GM18868 (cell line): ENCODE measurements at regions not wholly inside any gene's neighbourhood (a gene's known extent, or its start where the extent isn't known, plus 50 kb on each side); places are given as distances from the start of the nearest gene placed in this dataset.

Experiments used
- ATAC-seq: cut with Tn5 transposase; IDR thresholded peaks from one replicate; pipeline ENCODE4 v1.9.1; 2021; ENCODE audit warnings: mild to moderate bottlenecking, moderate library complexity; ENCODE audit not compliant: unreplicated experiment

DNA sequence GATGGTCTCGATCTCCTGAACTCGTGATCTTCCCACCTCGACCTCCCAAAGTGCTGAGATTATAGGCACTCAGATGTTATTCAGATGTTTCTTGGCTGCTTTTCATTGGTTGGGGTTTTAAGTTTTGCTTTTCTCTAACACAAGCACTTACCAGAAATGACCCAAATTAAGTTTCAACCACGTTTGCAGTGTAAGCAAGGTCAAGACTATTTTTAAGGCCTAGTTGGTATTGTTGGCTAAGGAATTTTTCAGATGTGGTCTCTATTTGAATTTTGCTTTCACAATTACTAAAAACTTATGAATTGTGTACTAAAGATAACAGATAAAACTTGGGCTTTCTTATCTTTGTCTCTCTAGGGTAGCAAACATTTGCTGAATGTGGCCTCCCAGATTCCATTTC lies 1756.9 kb upstream of the TENM3 start:
- peak; percentile 52 for ATAC-seq

DNA sequence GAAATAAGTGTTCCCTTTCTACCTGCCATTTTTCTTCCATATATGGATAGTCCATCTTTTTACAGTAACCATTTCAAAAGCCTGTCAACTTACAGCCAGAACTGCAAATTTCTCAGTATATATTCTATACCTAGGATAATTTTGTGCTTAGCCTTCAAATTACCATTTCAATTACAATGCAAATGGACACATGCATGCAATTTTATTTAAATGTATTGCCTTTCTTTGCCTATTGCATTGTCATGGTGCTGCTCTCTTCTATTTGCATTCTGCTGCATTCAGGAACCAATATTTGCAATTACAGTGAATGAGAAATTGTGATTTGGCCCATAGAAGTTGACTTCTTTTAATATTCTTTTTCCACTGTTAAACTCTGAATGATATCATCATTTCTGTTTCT lies 1753.4 kb upstream of the TENM3 start:
- no peak for ATAC-seq

DNA sequence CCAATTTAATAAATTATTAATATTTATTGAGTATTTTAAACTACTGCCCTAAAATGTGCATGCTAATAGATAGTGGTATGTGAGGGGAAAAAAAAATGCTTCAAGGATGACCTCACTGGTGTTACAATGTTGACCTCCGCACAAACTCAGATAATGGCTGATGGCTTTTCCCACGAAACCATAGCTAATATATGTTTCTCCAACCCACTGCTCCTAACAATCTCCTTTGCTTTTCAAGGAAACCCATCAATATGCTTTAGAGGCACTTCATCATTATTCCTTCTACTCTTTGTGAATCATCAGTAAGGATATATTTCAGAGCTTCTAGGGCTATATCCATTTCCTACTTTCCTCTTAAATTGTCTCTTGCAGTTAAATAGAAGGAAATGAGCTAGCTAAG lies 1752.0 kb upstream of the TENM3 start:
- no peak for ATAC-seq

DNA sequence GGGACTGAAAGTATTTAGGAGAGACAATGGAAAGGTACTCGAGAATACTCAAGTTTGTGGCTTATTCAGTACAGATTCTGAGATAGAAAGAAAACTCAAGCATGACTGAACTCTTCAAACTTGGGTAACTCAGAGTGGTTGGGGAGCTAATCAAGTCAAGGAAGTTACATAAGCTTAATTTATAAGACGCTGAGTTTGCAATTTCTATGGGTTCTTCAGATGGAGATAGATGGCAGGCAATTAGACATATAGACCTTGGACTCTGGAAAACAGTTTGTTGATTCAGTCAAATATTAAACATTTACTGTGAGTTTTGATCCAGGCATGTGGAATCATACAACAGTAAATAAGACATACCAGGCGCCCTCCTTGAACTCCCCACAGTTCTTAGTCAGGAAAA lies 1749.9 kb upstream of the TENM3 start:
- no peak for ATAC-seq

DNA sequence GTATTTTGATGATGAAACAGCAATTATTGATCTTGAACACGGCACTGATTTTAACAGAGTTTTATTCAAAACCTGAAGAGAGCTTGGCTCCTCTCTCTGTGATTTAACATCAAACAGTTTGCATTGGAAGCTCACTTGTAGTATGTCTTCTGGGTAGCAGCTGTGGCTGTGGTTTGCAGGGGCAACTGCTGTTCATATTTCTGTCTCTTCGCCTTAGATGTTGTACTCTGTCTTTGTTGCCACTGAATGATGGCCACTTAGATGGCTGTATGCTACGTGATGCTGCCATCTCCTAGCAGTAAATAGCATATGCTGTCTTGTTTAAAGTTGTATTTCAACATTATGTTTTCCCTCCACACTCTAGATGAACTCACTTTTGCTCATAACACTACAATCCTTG lies 1743.0 kb upstream of the TENM3 start:
- no peak for ATAC-seq

DNA sequence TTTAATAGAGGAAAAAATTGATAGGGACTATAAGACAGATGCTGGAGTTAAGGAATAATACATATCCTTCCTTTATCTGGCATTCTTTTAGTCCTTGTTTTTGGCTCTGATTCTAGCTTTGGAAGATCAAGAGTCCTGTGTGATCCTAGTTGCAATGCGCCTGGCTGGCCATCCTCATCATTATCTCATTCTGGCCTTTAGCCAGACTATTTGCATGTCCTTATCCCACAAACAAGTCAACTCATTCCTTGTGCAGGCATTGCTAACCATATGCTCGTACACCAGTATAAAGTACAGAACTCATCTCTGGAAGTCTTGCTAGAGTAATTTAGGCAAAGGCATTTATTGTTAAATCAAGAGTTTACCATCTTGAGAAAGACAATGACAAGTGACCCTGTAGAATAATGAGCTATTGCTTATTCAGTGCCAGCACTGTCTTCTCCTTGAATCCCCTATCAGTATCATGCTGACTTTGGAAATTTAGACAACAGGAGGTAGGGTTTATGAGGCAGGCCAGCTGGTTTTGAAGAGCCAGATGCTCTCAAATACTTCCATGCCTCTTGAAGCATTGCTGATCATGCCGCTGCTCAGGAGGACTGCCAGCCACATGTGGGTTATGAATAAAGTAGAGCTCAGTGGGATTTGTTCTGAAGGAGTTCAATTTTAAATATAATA lies 1730.3 kb upstream of the TENM3 start:
- ATAC-seq, result no peak

DNA sequence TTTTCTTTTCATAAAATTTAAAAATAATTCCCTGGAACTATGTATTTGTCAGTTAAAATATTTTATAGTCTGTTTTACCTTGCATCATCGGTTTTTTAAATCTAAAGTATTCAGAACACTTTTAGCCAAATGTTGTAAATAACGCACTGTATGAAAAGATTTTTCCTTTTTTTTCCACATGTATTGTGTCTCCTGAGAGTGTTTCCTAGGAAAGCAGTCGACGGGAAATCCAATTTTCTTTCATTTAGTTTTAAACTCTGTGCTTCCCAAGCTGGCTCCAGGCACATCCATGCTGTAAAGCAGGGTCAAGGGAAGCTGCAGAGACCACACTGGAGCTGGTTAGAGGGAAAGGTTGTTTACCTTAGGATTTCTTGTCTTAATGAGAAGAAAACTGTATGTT lies 1724.3 kb upstream of the TENM3 start:
- no peak for ATAC-seq

DNA sequence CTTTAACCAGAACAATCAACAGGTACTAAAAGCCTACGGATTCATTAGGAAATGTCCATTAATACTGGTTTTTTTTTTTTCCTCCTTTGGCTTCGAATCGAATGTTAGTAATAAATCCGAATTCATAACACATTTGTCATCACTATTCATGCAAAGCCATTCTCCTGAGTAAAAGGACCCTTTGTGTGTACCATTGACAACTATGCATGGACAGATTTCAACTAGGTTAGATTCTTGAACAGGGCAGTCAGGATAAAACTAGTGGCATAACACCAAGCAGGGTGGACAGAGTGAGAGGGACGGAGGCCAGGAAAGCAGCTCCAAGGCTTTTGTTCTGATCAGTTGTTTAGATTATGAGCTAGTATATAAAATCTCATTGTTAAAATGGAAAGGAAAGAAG lies 1722.0 kb upstream of the TENM3 start:
- no peak for ATAC-seq

DNA sequence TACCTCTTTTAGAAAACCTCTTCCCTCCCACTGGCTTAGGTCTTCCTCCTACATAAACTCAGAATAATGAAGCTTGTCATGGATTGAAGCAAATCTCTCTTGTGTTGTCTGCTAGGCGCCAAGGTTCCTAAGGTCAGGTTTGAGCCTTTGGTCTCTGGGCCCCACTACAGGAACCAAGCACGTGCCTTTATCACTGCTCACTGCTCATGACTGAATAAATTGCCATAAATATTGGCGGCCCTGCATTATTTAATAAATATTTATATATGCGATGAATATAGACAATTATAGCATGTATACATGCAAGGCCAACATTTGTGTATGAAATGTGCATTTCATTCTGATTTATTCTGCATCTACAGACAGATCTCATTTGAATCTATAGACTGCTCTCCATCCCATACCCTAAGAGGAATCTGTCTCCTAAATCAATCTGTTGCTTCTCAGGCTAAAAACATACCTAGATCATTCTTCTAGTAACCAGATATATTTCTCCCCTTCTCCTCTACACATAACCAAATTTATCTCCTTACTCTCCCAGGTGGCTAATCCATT lies 1717.6 kb upstream of the TENM3 start:
- no peak for ATAC-seq

DNA sequence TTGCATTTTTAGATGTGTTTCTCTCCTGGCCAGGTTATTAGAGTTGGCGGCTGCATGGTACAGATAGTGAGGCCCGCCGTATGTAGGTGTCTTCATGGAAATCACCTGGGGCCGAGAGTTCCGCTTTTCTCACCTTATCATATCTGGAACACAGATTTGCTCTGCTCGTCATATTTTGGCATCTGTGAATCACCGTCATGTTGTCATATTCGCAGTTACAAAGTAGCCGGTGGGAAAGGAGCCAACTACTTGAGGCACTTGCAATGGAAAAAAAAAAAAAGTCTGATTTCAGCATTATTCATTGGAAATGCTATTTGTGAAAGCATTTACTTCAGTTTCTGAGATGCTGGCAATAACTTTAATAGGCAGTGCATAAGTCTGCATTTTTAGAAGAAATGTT lies 1715.2 kb upstream of the TENM3 start:
- no peak for ATAC-seq

DNA sequence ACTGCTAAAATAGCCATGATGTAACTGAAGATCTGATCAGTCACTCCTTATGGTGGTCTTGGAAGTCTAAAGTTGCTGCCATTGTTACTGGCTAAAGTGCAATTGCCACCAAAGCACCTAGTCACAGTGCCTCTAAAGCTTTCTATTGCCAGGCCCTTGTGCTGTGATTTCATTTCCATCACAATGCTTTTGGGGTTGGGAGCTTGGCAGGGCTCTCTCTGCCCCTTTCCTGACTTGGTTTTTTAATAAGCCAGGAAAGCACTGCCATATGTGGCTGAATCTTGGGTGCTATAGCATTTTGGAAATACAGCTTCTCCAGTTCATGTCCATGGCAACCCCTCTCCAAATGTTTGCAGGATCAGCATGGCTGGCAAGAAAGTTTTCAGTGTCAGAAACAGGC lies 1712.4 kb upstream of the TENM3 start:
- ATAC-seq, result no peak

DNA sequence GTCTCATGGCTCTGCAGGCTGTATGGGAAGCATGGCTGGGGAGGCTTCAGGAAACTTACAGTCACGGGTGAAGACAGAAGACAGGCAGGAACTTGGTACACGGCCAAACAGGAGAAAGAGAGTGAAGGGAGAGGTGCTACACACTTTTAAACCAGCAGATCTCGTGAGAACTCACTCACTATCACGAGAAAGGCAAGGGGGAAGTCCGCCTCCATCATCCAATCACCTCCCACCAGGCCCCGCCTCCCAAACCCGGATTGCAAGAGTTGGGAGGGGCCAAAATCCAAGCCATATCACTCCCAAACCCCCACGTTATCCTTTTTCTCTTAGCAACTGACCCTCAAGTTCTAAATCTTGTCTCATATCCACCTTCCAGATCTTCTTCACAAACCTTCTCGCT lies 1710.5 kb upstream of the TENM3 start:
- no peak for ATAC-seq

DNA sequence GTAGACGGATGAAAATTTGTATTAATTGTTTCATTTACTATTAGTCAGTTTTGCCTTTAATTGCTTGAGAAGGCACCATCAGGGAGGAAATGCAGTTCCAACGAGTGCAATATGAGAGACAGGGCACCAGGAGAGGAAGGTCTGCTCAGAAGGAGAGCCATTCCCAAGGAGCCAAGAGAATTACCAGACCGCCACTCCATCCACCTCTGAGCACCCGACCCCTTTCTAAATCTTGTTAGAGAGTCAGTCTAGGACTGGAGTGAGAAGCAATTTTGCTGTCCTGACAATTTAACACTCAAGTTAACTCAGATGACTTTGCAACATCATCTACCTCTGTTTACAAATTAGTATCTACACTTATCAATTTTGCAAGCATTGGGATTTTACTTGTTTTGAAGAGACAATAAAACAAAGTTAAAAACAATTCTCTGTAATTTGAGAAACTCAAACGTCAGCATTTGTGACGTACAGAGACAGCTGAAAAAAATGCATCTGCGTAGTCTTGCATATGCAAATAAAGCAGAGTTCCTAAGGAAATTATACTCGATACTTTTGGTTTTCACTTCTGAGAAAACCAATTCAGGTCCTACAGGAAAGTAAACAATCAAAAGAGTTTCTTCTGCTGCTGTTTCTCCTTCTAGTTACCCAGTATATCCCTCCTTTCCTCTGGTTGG lies 1704.7 kb upstream of the TENM3 start:
- ATAC-seq, result no peak

DNA sequence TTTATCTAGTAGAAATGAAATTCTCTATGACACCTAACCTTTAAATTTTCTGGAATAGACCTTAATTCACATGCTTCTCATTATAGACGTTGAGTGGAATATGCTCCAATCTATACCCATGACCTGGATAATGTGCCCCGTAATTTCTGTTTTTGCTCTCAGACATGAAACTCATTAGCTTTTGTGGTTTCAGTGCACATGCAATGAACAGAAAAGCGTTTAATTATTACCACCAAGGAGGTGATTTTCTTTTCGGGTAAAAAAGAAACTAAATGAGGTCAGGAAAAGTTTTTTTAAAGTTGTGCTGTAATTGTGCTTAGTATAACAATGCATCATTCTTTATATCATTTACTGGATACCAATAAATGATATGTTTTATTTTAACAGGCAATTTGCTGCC lies 1703.9 kb upstream of the TENM3 start:
- ATAC-seq, result no peak

DNA sequence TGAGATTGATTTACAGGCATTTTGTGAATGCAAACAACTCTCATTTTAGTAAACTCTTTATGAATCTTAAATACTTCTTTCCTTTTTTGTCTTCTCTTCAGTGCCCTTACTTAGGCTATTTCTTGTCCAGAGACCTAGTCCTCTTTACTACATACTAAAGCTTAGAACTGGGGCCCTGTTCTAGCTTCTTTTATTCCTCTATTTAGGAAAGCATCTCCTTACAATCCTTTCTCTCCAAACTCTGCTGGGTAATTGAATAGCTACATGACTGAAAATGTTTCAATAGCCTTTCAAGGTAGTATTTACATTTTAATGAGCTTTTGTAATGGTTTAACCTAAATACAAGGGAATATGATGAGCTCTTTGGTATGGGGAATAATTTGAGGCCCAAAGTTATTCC lies 1701.5 kb upstream of the TENM3 start:
- ATAC-seq, result no peak

DNA sequence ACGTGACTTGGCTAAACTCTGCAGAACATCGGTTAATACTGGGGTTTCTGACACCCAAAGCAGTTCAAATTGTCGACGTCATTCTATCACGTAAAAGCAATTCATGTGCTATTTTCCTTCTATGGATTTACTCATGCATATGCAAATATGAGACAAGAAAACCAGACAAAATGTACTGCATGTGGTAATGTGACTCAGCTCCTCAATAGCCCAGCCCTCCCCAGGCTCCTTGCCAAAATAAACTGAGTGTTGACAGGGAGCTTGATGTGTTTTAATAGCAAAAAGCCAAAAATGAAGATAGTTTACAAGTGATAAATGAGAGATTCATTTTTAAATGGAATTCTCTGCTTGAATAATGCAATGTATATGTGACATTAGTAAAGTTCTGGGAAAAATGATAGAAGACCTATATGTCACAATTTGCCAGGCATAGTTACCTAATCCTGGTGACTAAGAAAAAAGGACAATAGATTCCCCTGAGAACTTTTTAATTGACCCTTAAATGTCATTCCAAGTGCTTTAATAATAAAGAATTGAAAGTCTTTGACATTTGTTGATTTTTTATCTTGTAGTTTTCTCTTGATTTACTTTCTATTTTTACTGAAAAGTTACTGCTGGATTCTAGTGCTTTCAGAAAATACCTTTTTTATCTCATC lies 1700.6 kb upstream of the TENM3 start:
- ATAC-seq, result no peak

DNA sequence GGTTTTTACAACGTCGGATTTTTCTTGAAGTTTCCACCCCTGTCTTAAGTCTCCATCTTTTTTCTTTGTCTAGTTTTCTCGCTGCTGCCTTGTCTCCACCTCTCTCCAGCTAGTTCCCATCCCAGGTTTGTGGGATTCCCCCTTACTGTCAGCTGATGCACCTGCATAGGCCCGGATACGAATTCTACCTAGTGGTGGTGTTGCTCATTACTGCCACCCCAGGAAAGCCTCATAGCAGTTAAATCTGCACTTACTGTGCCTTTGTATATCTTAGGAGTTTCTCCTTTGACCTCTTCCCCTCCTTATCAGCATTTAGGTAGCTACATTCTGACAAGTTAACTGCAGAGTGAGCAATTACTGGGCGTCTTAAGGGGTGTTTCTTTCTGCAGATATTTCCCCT lies 1693.1 kb upstream of the TENM3 start:
- no peak for ATAC-seq

DNA sequence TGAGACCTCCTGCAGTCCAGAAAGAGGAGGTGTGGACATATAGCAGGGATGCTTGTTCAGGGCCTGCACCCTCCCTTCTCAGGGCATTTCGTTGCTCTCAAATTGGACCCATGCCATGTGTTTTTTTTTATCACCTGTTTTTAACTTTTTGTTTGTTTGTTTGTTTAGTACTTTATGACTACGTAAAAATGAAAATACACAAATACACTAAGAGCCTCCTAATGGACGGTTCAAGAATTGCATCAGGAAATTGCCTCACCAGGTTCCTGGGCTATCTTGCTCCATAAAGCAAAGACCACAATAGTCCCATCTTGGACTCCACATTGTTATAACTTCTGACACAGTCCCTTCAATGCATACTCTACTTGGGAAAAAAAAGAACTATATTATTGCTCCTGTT lies 1685.9 kb upstream of the TENM3 start:
- ATAC-seq, result peak; percentile 73

DNA sequence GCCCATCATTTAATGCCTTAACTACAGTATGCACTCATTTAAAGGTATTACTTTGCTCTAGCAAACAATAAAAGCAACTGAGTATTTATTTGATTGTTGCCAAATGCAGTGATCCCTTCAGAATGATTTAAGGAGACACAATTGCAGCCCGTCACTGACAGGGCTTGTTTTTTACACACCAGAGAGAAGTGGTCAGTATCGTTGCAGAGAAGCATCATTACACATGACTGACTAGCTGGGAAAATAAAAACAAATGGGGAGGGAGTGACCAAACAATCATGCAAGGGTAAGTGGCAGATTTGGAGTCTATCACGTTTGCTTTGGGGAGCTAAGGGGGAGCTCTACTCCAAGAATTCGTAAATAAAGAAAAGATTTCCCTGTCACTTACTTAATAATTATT lies 1685.3 kb upstream of the TENM3 start:
- no peak for ATAC-seq

DNA sequence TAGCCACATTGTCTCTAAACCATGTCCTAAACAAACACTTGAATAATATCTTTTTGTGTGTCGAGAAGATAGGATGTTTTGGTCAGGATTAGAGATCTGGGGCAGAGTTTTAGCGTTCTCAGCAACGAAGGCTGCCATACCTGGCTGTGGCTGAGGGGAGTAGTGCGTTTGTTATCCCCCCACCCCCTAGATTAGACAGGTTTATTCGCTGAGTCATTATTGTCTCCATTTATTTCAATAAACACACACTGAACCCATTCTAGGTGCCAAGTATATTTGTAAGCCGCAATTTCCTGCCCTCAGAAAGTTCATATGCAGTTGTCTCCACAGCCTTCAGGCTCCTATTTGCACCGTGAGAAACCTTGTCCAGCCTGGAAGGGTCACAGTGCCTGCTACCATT lies 1684.8 kb upstream of the TENM3 start:
- ATAC-seq, result no peak

DNA sequence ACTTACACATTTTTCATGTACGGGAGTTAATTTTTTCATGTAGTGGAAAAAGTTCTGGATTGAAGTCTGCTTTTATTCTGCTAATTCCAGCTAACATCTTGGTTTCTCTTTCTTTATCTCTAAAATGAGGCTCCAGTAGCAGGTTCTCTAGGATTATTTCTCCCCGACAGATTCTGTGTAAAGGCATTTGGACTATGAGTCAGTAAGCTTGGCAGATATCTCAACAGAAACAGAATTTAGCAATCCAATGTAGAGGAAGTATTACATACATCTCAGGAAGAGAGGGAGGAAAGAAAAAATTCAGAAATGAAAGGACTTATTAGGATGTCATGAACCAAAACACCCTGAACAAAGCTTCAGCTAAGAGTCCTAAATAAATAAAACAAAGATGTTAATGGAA lies 1682.3 kb upstream of the TENM3 start:
- ATAC-seq, result no peak

DNA sequence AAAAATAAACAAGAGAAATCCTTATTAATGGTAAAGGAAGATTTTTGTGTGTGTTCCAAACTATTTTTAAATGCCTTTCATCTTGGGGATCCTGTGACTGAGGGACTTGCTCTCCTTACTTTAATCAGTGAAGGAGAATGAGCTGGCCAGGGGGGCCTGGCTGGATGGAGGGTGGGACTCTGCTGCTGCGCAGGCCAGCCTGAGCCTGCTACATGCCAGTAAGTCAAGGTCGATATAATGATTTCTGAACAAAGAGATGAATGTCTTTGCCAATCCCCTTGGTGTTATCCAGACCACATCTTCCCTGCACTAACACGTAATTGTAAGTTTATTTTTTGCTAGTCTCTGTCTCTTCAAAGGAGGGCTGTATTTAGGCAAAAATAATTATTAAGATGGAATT lies 1679.2 kb upstream of the TENM3 start:
- no peak for ATAC-seq
